ENCODE measurements at regions not wholly inside any gene's neighbourhood (a gene's known extent, or its start where the extent isn't known, plus 50 kb on each side); places are given as distances from the start of the nearest gene placed in this dataset.

DNA sequence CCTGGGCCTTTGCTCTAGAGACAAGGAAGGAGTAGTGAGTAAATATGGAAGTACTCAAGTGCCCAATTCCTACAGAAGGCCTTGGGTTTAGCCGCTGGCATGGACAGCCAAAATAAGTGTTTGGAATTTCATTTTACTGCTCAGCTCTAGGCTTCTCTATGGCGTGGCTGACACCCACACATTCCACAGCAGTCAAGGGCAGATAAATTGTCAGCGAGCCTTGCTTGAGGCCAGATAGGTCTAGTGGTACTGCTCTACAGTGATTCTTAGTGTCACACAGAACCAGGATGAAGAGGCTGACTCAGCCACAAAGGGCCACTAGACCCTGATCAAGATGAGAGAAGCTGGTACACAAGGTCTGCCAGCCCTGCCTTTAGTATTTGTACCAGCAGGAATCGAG lies 111.0 kb upstream of the NFIB start:
- no peak overlapping the region for H3K27ac Mint-ChIP-seq
- peaks cover 2% of the 10 kb centered on the region for H3K27me3 Mint-ChIP-seq (ENCODE audit: insufficient read depth, low read depth, poor library complexity)
- H3K9me3 Mint-ChIP-seq = no peaks in the 10 kb centered on the region; the same call in 2 of the 3 replicates
- Histone ChIP-seq H3K27me3 (ENCODE audit: insufficient read depth) (no peaks in the 10 kb centered on the region), H3K79me2 (replicated peaks; ENCODE audit: insufficient read depth) (no peaks in the 10 kb centered on the region), H3K4me2 (0 out of 2 replicates have a peak overlapping the region, but pooled peaks have one; percentile 28), H3K27ac (ENCODE audit: low read depth) (0 out of 2 replicates have a peak overlapping the region, but pooled peaks have one; percentile 41), H3K36me3 (ENCODE audit: insufficient read depth) (no peaks in the 10 kb centered on the region), H3K9me2 (ENCODE audit: insufficient read depth) (no peaks in the 10 kb centered on the region), H4K20me1 (replicated peaks; ENCODE audit: insufficient read depth) (no peaks in the 10 kb centered on the region), H2AFZ (peak overlapping the region; percentile 24), H3K4me1 (ENCODE audit: insufficient read depth) (peaks cover 42% of the 10 kb centered on the region), H3F3A (replicated peaks; ENCODE audit: low read depth) (no peaks in the 10 kb centered on the region), H3K4me3 (no peak overlapping the region)
- TF ChIP-seq CREB1 (CRISPR knock-in tag; IDR thresholded peaks at IDR 0.05; ENCODE audit: low read depth) = no peak
- TF ChIP-seq EZH2phosphoT487 (IDR thresholded peaks at IDR 0.05; ENCODE audit: unreplicated experiment) = no peak
- TF ChIP-seq, protein P1, sequence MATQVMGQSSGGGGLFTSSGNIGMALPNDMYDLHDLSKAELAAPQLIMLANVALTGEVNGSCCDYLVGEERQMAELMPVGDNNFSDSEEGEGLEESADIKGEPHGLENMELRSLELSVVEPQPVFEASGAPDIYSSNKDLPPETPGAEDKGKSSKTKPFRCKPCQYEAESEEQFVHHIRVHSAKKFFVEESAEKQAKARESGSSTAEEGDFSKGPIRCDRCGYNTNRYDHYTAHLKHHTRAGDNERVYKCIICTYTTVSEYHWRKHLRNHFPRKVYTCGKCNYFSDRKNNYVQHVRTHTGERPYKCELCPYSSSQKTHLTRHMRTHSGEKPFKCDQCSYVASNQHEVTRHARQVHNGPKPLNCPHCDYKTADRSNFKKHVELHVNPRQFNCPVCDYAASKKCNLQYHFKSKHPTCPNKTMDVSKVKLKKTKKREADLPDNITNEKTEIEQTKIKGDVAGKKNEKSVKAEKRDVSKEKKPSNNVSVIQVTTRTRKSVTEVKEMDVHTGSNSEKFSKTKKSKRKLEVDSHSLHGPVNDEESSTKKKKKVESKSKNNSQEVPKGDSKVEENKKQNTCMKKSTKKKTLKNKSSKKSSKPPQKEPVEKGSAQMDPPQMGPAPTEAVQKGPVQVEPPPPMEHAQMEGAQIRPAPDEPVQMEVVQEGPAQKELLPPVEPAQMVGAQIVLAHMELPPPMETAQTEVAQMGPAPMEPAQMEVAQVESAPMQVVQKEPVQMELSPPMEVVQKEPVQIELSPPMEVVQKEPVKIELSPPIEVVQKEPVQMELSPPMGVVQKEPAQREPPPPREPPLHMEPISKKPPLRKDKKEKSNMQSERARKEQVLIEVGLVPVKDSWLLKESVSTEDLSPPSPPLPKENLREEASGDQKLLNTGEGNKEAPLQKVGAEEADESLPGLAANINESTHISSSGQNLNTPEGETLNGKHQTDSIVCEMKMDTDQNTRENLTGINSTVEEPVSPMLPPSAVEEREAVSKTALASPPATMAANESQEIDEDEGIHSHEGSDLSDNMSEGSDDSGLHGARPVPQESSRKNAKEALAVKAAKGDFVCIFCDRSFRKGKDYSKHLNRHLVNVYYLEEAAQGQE (IDR thresholded peaks at IDR 0.05; ENCODE audit: unreplicated experiment) = no peak
- TF ChIP-seq, protein P2, sequence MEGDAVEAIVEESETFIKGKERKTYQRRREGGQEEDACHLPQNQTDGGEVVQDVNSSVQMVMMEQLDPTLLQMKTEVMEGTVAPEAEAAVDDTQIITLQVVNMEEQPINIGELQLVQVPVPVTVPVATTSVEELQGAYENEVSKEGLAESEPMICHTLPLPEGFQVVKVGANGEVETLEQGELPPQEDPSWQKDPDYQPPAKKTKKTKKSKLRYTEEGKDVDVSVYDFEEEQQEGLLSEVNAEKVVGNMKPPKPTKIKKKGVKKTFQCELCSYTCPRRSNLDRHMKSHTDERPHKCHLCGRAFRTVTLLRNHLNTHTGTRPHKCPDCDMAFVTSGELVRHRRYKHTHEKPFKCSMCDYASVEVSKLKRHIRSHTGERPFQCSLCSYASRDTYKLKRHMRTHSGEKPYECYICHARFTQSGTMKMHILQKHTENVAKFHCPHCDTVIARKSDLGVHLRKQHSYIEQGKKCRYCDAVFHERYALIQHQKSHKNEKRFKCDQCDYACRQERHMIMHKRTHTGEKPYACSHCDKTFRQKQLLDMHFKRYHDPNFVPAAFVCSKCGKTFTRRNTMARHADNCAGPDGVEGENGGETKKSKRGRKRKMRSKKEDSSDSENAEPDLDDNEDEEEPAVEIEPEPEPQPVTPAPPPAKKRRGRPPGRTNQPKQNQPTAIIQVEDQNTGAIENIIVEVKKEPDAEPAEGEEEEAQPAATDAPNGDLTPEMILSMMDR (conservative IDR thresholded peaks at IDR 0.05; ENCODE audit: low read depth in 2 of 2) = no peak
- TF ChIP-seq, protein P3, sequence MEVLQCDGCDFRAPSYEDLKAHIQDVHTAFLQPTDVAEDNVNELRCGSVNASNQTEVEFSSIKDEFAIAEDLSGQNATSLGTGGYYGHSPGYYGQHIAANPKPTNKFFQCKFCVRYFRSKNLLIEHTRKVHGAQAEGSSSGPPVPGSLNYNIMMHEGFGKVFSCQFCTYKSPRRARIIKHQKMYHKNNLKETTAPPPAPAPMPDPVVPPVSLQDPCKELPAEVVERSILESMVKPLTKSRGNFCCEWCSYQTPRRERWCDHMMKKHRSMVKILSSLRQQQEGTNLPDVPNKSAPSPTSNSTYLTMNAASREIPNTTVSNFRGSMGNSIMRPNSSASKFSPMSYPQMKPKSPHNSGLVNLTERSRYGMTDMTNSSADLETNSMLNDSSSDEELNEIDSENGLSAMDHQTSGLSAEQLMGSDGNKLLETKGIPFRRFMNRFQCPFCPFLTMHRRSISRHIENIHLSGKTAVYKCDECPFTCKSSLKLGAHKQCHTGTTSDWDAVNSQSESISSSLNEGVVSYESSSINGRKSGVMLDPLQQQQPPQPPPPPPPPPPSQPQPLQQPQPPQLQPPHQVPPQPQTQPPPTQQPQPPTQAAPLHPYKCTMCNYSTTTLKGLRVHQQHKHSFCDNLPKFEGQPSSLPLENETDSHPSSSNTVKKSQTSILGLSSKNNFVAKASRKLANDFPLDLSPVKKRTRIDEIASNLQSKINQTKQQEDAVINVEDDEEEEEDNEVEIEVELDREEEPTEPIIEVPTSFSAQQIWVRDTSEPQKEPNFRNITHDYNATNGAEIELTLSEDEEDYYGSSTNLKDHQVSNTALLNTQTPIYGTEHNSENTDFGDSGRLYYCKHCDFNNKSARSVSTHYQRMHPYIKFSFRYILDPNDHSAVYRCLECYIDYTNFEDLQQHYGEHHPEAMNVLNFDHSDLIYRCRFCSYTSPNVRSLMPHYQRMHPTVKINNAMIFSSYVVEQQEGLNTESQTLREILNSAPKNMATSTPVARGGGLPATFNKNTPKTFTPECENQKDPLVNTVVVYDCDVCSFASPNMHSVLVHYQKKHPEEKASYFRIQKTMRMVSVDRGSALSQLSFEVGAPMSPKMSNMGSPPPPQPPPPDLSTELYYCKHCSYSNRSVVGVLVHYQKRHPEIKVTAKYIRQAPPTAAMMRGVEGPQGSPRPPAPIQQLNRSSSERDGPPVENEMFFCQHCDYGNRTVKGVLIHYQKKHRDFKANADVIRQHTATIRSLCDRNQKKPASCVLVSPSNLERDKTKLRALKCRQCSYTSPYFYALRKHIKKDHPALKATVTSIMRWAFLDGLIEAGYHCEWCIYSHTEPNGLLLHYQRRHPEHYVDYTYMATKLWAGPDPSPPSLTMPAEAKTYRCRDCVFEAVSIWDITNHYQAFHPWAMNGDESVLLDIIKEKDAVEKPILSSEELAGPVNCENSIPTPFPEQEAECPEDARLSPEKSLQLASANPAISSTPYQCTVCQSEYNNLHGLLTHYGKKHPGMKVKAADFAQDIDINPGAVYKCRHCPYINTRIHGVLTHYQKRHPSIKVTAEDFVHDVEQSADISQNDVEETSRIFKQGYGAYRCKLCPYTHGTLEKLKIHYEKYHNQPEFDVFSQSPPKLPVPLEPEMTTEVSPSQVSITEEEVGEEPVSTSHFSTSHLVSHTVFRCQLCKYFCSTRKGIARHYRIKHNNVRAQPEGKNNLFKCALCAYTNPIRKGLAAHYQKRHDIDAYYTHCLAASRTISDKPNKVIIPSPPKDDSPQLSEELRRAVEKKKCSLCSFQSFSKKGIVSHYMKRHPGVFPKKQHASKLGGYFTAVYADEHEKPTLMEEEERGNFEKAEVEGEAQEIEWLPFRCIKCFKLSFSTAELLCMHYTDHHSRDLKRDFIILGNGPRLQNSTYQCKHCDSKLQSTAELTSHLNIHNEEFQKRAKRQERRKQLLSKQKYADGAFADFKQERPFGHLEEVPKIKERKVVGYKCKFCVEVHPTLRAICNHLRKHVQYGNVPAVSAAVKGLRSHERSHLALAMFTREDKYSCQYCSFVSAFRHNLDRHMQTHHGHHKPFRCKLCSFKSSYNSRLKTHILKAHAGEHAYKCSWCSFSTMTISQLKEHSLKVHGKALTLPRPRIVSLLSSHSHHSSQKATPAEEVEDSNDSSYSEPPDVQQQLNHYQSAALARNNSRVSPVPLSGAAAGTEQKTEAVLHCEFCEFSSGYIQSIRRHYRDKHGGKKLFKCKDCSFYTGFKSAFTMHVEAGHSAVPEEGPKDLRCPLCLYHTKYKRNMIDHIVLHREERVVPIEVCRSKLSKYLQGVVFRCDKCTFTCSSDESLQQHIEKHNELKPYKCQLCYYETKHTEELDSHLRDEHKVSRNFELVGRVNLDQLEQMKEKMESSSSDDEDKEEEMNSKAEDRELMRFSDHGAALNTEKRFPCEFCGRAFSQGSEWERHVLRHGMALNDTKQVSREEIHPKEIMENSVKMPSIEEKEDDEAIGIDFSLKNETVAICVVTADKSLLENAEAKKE (CRISPR knock-in tag; IDR thresholded peaks at IDR 0.05) = no peak
- TF ChIP-seq, protein P4, sequence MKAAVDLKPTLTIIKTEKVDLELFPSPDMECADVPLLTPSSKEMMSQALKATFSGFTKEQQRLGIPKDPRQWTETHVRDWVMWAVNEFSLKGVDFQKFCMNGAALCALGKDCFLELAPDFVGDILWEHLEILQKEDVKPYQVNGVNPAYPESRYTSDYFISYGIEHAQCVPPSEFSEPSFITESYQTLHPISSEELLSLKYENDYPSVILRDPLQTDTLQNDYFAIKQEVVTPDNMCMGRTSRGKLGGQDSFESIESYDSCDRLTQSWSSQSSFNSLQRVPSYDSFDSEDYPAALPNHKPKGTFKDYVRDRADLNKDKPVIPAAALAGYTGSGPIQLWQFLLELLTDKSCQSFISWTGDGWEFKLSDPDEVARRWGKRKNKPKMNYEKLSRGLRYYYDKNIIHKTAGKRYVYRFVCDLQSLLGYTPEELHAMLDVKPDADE (IDR thresholded peaks at IDR 0.05) = no peak
- ATAC-seq (no peak), DNase-seq (ENCODE audit: low spot score) (no peak)
- peaks cover 52% of the 10 kb centered on the region for H3K4me1 Mint-ChIP-seq
- H3K36me3 Mint-ChIP-seq (ENCODE audit: low read depth) = no peaks in the 10 kb centered on the region
- H3K4me3 Mint-ChIP-seq = no peak overlapping the region
